Loucy (cell line): ENCODE measurements at regions not wholly inside any gene's neighbourhood (a gene's known extent, or its start where the extent isn't known, plus 50 kb on each side); places are given as distances from the start of the nearest gene placed in this dataset.

ENCODE experiments used
- H2AFZ ChIP-seq: fragments of 200-600 bp; sonication (generic); 2 replicates; pipeline ENCODE4 v1.6.0; 2016; ENCODE audit warnings: antibody characterized with exemption, mild to moderate bottlenecking, low read length, moderate library complexity
- H3F3A ChIP-seq: fragments of 200-600 bp; 2 replicates; pipeline ENCODE4 v1.6.0; 2016; ENCODE audit warnings: antibody characterized with exemption, low read depth, mild to moderate bottlenecking
- H3K27me3 ChIP-seq: fragments of 200-600 bp; sonication (generic); 2 replicates; pipeline ENCODE4 v1.6.1; 2014; ENCODE audit warnings: low read length, mild to moderate bottlenecking; ENCODE audit not compliant: insufficient read depth, poor library complexity, severe bottlenecking
- H3K36me3 ChIP-seq: fragments of 200-600 bp; sonication (generic); 2 replicates; pipeline ENCODE4 v1.6.1; 2016; ENCODE audit warnings: low read length; ENCODE audit not compliant: insufficient read depth
- H3K4me1 ChIP-seq: fragments of 200-600 bp; sonication (generic); 2 replicates; pipeline ENCODE4 v1.5.1; 2014; ENCODE audit warnings: low read length, mild to moderate bottlenecking; ENCODE audit not compliant: insufficient read depth, poor library complexity, severe bottlenecking
- H3K4me2 ChIP-seq: fragments of 200-600 bp; sonication (generic); 2 replicates; pipeline ENCODE4 v1.6.0; 2014; ENCODE audit warnings: antibody characterized with exemption, low read length, low read depth, mild to moderate bottlenecking; ENCODE audit not compliant: poor library complexity, severe bottlenecking
- H3K4me3 ChIP-seq: fragments of 200-600 bp; sonication (generic); 2 replicates; pipeline ENCODE4 v1.5.1; 2014; ENCODE audit warnings: low read length, mild to moderate bottlenecking, mixed read lengths; ENCODE audit not compliant: poor library complexity, severe bottlenecking
- H3K79me2 ChIP-seq: fragments of 200-600 bp; sonication (generic); 2 replicates; pipeline ENCODE4 v1.6.1; 2014; ENCODE audit warnings: low read length; ENCODE audit not compliant: insufficient read depth
- H3K9ac ChIP-seq: fragments of 200-600 bp; sonication (generic); 2 replicates; pipeline ENCODE4 v1.6.0; 2014; ENCODE audit warnings: mild to moderate bottlenecking, low read depth, low read length, moderate library complexity; ENCODE audit not compliant: poor library complexity, severe bottlenecking
- H3K9me2 ChIP-seq: fragments of 200-600 bp; sonication (generic); replicated peaks from 2 replicates; pipeline ENCODE4 v1.6.1; 2016; ENCODE audit warnings: low read depth, low read length, mixed read lengths
- H3K9me3 ChIP-seq: fragments of 200-600 bp; sonication (generic); 2 replicates; pipeline ENCODE4 v1.6.1; 2014; ENCODE audit warnings: mild to moderate bottlenecking, antibody characterized with exemption, low read length, low read depth; ENCODE audit not compliant: insufficient read depth
- H4K20me1 ChIP-seq: fragments of 200-600 bp; sonication (generic); 2 replicates; pipeline ENCODE4 v1.6.0; 2014; ENCODE audit warnings: antibody characterized with exemption, low read length, mild to moderate bottlenecking; ENCODE audit not compliant: insufficient read depth, poor library complexity, severe bottlenecking
- CTCF ChIP-seq: fragments of 200-600 bp; sonication (generic); conservative IDR thresholded peaks from 2 replicates; pipeline ENCODE4 v1.5.1; 2014; ENCODE audit warnings: mild to moderate bottlenecking, antibody characterized with exemption, low read length
- EZH2phosphoT487 ChIP-seq: fragments of 200-600 bp; IDR thresholded peaks from 2 replicates; pipeline ENCODE4 v1.6.1; 2018; ENCODE audit warnings: antibody characterized with exemption, mild to moderate bottlenecking, moderate library complexity, borderline replicate concordance

- no peak overlapping the region for H2AFZ ChIP-seq
- no peaks in the 10 kb centered on the region for H3K79me2 ChIP-seq
- no peaks in the 10 kb centered on the region for H3K36me3 ChIP-seq
- TF ChIP-seq EZH2phosphoT487 (no peak), CTCF (no peak)
- H3K9ac ChIP-seq = no peak overlapping the region
- H3K9me3 ChIP-seq = no peaks in the 10 kb centered on the region
- no peaks in the 10 kb centered on the region for H3K4me1 ChIP-seq
- H3K9me2 ChIP-seq = no peaks in the 10 kb centered on the region
- H3K4me2 ChIP-seq = no peak overlapping the region
- H3F3A ChIP-seq = no peaks in the 10 kb centered on the region
- no peaks in the 10 kb centered on the region for H4K20me1 ChIP-seq
- no peaks in the 10 kb centered on the region for H3K27me3 ChIP-seq
- no peak overlapping the region for H3K4me3 ChIP-seq
Measured at GRCh38 chr5:167319243-167319642, 972.2 kb upstream of the WWC1 start.

GRCh38 chr5:167320019-167320418, 971.4 kb upstream of the WWC1 start:
- Histone ChIP-seq H3K79me2 (no peaks in the 10 kb centered on the region), H3K4me1 (no peaks in the 10 kb centered on the region), H3K4me2 (no peak overlapping the region), H3F3A (no peaks in the 10 kb centered on the region), H4K20me1 (no peaks in the 10 kb centered on the region), H3K36me3 (no peaks in the 10 kb centered on the region), H3K9me3 (no peaks in the 10 kb centered on the region), H3K9me2 (no peaks in the 10 kb centered on the region), H3K9ac (no peak overlapping the region), H3K27me3 (no peaks in the 10 kb centered on the region), H3K4me3 (no peak overlapping the region), H2AFZ (no peak overlapping the region)
- TF ChIP-seq EZH2phosphoT487 = no peak
- no peak for TF ChIP-seq CTCF

GRCh38 chr5:167332309-167332708, 959.1 kb upstream of the WWC1 start:
- Histone ChIP-seq H3K9me2 (no peaks in the 10 kb centered on the region), H3K4me2 (no peak overlapping the region), H3K9ac (no peak overlapping the region), H2AFZ (no peak overlapping the region), H3K79me2 (no peaks in the 10 kb centered on the region), H3K36me3 (no peaks in the 10 kb centered on the region), H3F3A (no peaks in the 10 kb centered on the region), H3K9me3 (no peaks in the 10 kb centered on the region), H3K27me3 (no peaks in the 10 kb centered on the region), H3K4me3 (no peak overlapping the region), H4K20me1 (no peaks in the 10 kb centered on the region), H3K4me1 (no peaks in the 10 kb centered on the region)
- TF ChIP-seq EZH2phosphoT487 = no peak
- no peak for TF ChIP-seq CTCF
